WERI-Rb-1 (cell line): ENCODE measurements at regions not wholly inside any gene's neighbourhood (a gene's known extent, or its start where the extent isn't known, plus 50 kb on each side); places are given as distances from the start of the nearest gene placed in this dataset.

Experiments used
- DNase-seq: peaks from one replicate; pipeline ENCODE4 v3.0.0-alpha.2; 2020
- H3K27ac ChIP-seq: fragments of 250-450 bp; sonication (Bioruptor Pico); 2 replicates; pipeline ENCODE4 v1.5.1; 2020; ENCODE audit warnings: mild to moderate bottlenecking, moderate library complexity
- H3K27me3 ChIP-seq: fragments of 250-450 bp; sonication (Bioruptor Pico); 2 replicates; pipeline ENCODE4 v1.5.1; 2021; ENCODE audit warnings: mild to moderate bottlenecking, low read depth, moderate library complexity; ENCODE audit not compliant: insufficient read depth, severe bottlenecking
- H3K36me3 ChIP-seq: fragments of 250-450 bp; sonication (Bioruptor Pico); 2 replicates; pipeline ENCODE4 v1.5.1; 2020; ENCODE audit warnings: mild to moderate bottlenecking, moderate library complexity
- H3K4me3 ChIP-seq: 2 replicates; pipeline ENCODE4 v1.5.1; 2011; ENCODE audit warnings: low read depth, mild to moderate bottlenecking, control low read depth, low read length
- H3K9me3 ChIP-seq: fragments of 250-450 bp; sonication (Bioruptor Pico); 2 replicates; pipeline ENCODE4 v1.5.1; 2021; ENCODE audit warnings: mild to moderate bottlenecking, moderate library complexity; ENCODE audit not compliant: severe bottlenecking
- TF ChIP-seq, protein P1 (sequence below): IDR thresholded peaks from 2 replicates; pipeline ENCODE4 v1.5.1; 2011; ENCODE audit warnings: low read depth, mild to moderate bottlenecking, control low read depth, inconsistent platforms, low read length

GRCh38 chr11:33620423-33621171 lies 80.0 kb downstream of the C11orf91 start:
- Histone ChIP-seq H3K27me3 (no peaks in the 10 kb centered on the region), H3K36me3 (no peaks in the 10 kb centered on the region), H3K27ac (no peak overlapping the region), H3K9me3 (no peaks in the 10 kb centered on the region), H3K4me3 (no peak overlapping the region)
- no peak for DNase-seq
- TF ChIP-seq, protein P1, sequence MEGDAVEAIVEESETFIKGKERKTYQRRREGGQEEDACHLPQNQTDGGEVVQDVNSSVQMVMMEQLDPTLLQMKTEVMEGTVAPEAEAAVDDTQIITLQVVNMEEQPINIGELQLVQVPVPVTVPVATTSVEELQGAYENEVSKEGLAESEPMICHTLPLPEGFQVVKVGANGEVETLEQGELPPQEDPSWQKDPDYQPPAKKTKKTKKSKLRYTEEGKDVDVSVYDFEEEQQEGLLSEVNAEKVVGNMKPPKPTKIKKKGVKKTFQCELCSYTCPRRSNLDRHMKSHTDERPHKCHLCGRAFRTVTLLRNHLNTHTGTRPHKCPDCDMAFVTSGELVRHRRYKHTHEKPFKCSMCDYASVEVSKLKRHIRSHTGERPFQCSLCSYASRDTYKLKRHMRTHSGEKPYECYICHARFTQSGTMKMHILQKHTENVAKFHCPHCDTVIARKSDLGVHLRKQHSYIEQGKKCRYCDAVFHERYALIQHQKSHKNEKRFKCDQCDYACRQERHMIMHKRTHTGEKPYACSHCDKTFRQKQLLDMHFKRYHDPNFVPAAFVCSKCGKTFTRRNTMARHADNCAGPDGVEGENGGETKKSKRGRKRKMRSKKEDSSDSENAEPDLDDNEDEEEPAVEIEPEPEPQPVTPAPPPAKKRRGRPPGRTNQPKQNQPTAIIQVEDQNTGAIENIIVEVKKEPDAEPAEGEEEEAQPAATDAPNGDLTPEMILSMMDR: no peak

DNA sequence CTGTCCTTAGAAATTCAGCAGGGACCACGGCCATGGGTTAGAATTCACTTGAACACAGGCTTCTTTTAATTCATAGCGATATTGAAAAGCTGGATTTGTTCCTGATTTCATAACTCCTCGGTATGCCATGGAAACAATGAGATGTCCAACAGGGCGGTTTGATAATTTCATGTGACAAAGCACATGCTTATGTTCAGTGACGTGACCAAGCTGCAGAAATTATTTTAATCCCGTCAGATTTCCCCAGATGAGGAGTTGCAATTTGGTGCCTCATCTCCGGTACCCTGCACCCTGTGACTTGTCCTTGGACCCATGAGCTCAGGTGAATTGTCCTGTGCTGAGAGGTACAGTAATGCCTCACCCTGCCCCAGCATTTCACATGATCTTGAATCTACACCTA lies 81.7 kb downstream of the C11orf91 start:
- Histone ChIP-seq H3K9me3 (no peaks in the 10 kb centered on the region), H3K27me3 (no peaks in the 10 kb centered on the region), H3K36me3 (no peaks in the 10 kb centered on the region), H3K4me3 (no peak overlapping the region), H3K27ac (no peak overlapping the region)
- TF ChIP-seq, protein P1: no peak
- DNase-seq: no peak

GRCh38 chr11:33618351-33618710 lies 82.3 kb downstream of the C11orf91 start:
- no peaks in the 10 kb centered on the region for H3K27me3 ChIP-seq
- H3K36me3 ChIP-seq: no peaks in the 10 kb centered on the region
- TF ChIP-seq, protein P1: no peak
- H3K9me3 ChIP-seq: no peaks in the 10 kb centered on the region
- no peak for DNase-seq
- no peak overlapping the region for H3K4me3 ChIP-seq
- no peak overlapping the region for H3K27ac ChIP-seq

DNA sequence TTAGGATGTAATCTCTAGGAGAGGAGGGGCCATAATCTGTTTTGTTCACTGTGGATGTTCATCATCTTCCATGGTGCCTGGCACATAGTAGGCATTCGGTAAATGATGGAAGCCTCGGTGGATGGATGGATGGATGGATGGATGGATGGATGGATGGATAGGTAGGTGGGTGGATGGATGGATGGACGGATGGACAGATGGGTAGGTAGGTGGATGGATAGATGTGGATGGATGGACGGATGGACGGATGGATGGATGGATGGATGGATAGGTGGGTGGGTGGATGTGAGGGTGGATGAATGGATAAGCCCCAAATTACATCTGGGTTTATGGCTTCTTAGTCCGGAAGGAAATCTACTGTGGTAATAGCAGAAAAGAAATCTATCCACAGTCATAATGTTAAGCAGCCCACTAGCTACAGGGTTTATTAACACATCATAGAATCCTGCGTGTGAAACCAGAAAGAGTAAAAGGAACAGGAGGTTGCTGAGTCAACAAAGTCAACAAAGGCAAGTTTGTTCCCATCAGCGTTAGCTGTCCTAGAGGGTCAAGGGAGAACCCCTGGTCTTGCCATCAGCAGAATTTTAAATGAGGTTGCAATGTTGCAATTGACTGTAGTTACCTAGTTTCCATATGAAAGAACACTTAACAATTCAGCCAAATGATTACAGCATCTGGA lies 82.8 kb downstream of the C11orf91 start:
- H3K36me3 ChIP-seq: no peaks in the 10 kb centered on the region
- no peak overlapping the region for H3K4me3 ChIP-seq
- TF ChIP-seq, protein P1: no peak
- no peaks in the 10 kb centered on the region for H3K27me3 ChIP-seq
- no peaks in the 10 kb centered on the region for H3K9me3 ChIP-seq
- no peak for DNase-seq
- no peak overlapping the region for H3K27ac ChIP-seq

- Histone ChIP-seq H3K27me3 (no peaks in the 10 kb centered on the region), H3K27ac (no peak overlapping the region), H3K36me3 (no peaks in the 10 kb centered on the region), H3K4me3 (no peak overlapping the region), H3K9me3 (no peaks in the 10 kb centered on the region)
- no peak for DNase-seq
- TF ChIP-seq, protein P1: no peak
These were observed 84.1 kb downstream of the C11orf91 start for GRCh38 chr11:33616552-33616951.
